ENCODE measurements at regions not wholly inside any gene's neighbourhood (a gene's known extent, or its start where the extent isn't known, plus 50 kb on each side); places are given as distances from the start of the nearest gene placed in this dataset.
"Not testable (repeated sequence)": the region's sequence is repeated elsewhere in the genome, so short reads cannot be mapped to it uniquely, and the experiment has no call there.

- no peak for DNase-seq (ENCODE audit: low read depth)
Observed at GRCh38 chr11:15840966-15841365, 515.4 kb downstream of the SOX6 start.

- no peak for DNase-seq (ENCODE audit: low read depth)
Observed at GRCh38 chr11:15841931-15842740, 514.2 kb downstream of the SOX6 start.

- no peak for DNase-seq (ENCODE audit: low read depth)
Observed at GRCh38 chr11:15843309-15843872, 513.0 kb downstream of the SOX6 start.

GRCh38 chr11:15845261-15845660 lies 511.1 kb downstream of the SOX6 start:
- DNase-seq (ENCODE audit: low read depth) = no peak

- DNase-seq (ENCODE audit: low read depth) = no peak
Observed at GRCh38 chr11:15848631-15849168, 507.6 kb downstream of the SOX6 start.

- no peak for DNase-seq (ENCODE audit: low read depth)
Observed at GRCh38 chr11:15849257-15849656, 507.1 kb downstream of the SOX6 start.

GRCh38 chr11:15850335-15850734 lies 506.0 kb downstream of the SOX6 start:
- not testable (repeated sequence) for DNase-seq (ENCODE audit: low read depth)

GRCh38 chr11:15851051-15851498 lies 505.3 kb downstream of the SOX6 start:
- no peak for DNase-seq (ENCODE audit: low read depth)

- DNase-seq (ENCODE audit: low read depth) = no peak
Observed at GRCh38 chr11:15852179-15852578, 504.2 kb downstream of the SOX6 start.

- DNase-seq (ENCODE audit: low read depth) = no peak
Observed at GRCh38 chr11:15854245-15854644, 502.1 kb downstream of the SOX6 start.

- no peak for DNase-seq (ENCODE audit: low read depth)
Observed at GRCh38 chr11:15858881-15859280, 497.5 kb downstream of the SOX6 start.

- DNase-seq (ENCODE audit: low read depth) = no peak
Observed at GRCh38 chr11:15859411-15859810, 496.9 kb downstream of the SOX6 start.

- DNase-seq (ENCODE audit: low read depth) = no peak
Observed at GRCh38 chr11:15861256-15861655, 495.1 kb downstream of the SOX6 start.

- DNase-seq (ENCODE audit: low read depth) = no peak
Observed at GRCh38 chr11:15863411-15863810, 492.9 kb downstream of the SOX6 start.

GRCh38 chr11:15864026-15864805 lies 492.1 kb downstream of the SOX6 start:
- no peak for DNase-seq (ENCODE audit: low read depth)

GRCh38 chr11:15865212-15865987 lies 490.9 kb downstream of the SOX6 start:
- no peak for DNase-seq (ENCODE audit: low read depth)

GRCh38 chr11:15867871-15868270 lies 488.5 kb downstream of the SOX6 start:
- no peak for DNase-seq (ENCODE audit: low read depth)

GRCh38 chr11:15870911-15871310 lies 485.4 kb downstream of the SOX6 start:
- DNase-seq (ENCODE audit: low read depth) = no peak

- DNase-seq (ENCODE audit: low read depth) = no peak
Observed at GRCh38 chr11:15871904-15872626, 484.3 kb downstream of the SOX6 start.

GRCh38 chr11:15873501-15873900 lies 482.8 kb downstream of the SOX6 start:
- no peak for DNase-seq (ENCODE audit: low read depth)

GRCh38 chr11:15874704-15875103 lies 481.6 kb downstream of the SOX6 start:
- no peak for DNase-seq (ENCODE audit: low read depth)
